Smooth muscle cell (in vitro differentiated cells): ENCODE measurements at regions not wholly inside any gene's neighbourhood (a gene's known extent, or its start where the extent isn't known, plus 50 kb on each side); places are given as distances from the start of the nearest gene placed in this dataset.

ENCODE experiments used
- DNase-seq: peaks from one replicate; lab custom pipeline; 2025; ENCODE audit not compliant: unreplicated experiment; lab: John Stamatoyannopoulos, UW
- H2AFZ ChIP-seq: fragments of 200-600 bp; sonication (generic); 2 replicates; pipeline ENCODE4 v1.6.0; 2016; ENCODE audit warnings: antibody characterized with exemption, low read depth, mild to moderate bottlenecking
- H3F3A ChIP-seq: fragments of 200-600 bp; sonication (generic); 2 replicates; pipeline ENCODE4 v1.6.0; 2017; ENCODE audit warnings: antibody characterized with exemption, low read depth
- H3K27ac ChIP-seq: fragments of 200-600 bp; sonication (generic); 2 replicates; pipeline ENCODE4 v1.5.1; 2016; ENCODE audit warnings: low read depth, mild to moderate bottlenecking
- H3K27me3 ChIP-seq: fragments of 200-600 bp; sonication (generic); 2 replicates; pipeline ENCODE4 v1.6.1; 2016; ENCODE audit warnings: low read depth, mild to moderate bottlenecking
- H3K36me3 ChIP-seq: fragments of 200-600 bp; sonication (generic); 2 replicates; pipeline ENCODE4 v1.5.1; 2016; ENCODE audit warnings: low read depth
- H3K4me1 ChIP-seq: fragments of 200-600 bp; sonication (generic); 2 replicates; pipeline ENCODE4 v1.5.1; 2016; ENCODE audit warnings: low read depth
- H3K4me2 ChIP-seq: fragments of 200-600 bp; sonication (generic); 2 replicates; pipeline ENCODE4 v1.6.0; 2016; ENCODE audit warnings: mild to moderate bottlenecking
- H3K4me3 ChIP-seq: fragments of 200-600 bp; sonication (generic); 2 replicates; pipeline ENCODE4 v1.5.1; 2016; ENCODE audit warnings: mild to moderate bottlenecking
- H3K79me2 ChIP-seq: fragments of 200-600 bp; sonication (generic); 2 replicates; pipeline ENCODE4 v1.6.0; 2016; ENCODE audit warnings: low read depth, mild to moderate bottlenecking
- H3K9ac ChIP-seq: fragments of 200-600 bp; sonication (generic); 2 replicates; pipeline ENCODE4 v1.6.0; 2016; ENCODE audit warnings: low read depth
- H3K9me3 ChIP-seq: fragments of 200-600 bp; sonication (generic); replicated peaks from 2 replicates; pipeline ENCODE4 v1.5.1; 2016; ENCODE audit warnings: low read depth
- H4K20me1 ChIP-seq: fragments of 200-600 bp; sonication (generic); 2 replicates; pipeline ENCODE4 v1.6.0; 2016; ENCODE audit warnings: low read depth
- WGBS: methylation state at CpG from one replicate; pipeline ENCODE4 v1.1.7; 2016; ENCODE audit warnings: low lambda C conversion rate; 5-methylcytosine and 5-hydroxymethylcytosine counted together
- TF ChIP-seq, protein P1 (sequence below): fragments of 200-600 bp; sonication (generic); IDR thresholded peaks from 2 replicates; pipeline ENCODE4 v1.5.1; 2017; ENCODE audit warnings: borderline replicate concordance, mild to moderate bottlenecking, antibody characterized with exemption; ENCODE audit not compliant: insufficient read depth, poor library complexity, severe bottlenecking

DNA sequence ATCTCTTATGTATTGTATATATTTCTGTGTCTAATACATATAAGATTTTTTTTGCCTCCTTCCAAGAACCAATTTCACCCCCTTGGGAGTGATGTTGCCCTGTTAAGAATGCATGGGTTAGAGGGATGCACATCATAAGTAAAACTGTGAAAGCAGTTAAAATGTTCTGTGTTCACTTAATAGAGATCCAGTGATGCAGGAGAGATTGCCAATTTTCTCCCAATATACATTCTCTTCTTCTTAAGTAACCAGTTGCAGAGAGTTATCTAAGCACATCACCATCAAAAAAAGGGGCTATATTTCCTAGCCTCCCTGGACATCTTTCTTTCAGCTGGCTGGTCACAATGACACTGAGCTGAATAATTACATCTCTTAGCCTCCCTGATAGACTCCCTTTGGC lies 307.0 kb downstream of the OSTF1 start:
- Histone ChIP-seq H3K4me2 (no peak overlapping the region), H3F3A (no peaks in the 10 kb centered on the region), H3K9ac (no peak overlapping the region), H3K36me3 (no peaks in the 10 kb centered on the region), H3K9me3 (no peaks in the 10 kb centered on the region), H3K27me3 (no peaks in the 10 kb centered on the region), H3K4me3 (no peak overlapping the region), H3K27ac (no peak overlapping the region), H3K79me2 (no peaks in the 10 kb centered on the region), H2AFZ (no peak overlapping the region), H4K20me1 (no peaks in the 10 kb centered on the region), H3K4me1 (no peaks in the 10 kb centered on the region)
- no peak for DNase-seq
- TF ChIP-seq, protein P1, sequence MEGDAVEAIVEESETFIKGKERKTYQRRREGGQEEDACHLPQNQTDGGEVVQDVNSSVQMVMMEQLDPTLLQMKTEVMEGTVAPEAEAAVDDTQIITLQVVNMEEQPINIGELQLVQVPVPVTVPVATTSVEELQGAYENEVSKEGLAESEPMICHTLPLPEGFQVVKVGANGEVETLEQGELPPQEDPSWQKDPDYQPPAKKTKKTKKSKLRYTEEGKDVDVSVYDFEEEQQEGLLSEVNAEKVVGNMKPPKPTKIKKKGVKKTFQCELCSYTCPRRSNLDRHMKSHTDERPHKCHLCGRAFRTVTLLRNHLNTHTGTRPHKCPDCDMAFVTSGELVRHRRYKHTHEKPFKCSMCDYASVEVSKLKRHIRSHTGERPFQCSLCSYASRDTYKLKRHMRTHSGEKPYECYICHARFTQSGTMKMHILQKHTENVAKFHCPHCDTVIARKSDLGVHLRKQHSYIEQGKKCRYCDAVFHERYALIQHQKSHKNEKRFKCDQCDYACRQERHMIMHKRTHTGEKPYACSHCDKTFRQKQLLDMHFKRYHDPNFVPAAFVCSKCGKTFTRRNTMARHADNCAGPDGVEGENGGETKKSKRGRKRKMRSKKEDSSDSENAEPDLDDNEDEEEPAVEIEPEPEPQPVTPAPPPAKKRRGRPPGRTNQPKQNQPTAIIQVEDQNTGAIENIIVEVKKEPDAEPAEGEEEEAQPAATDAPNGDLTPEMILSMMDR: no peak

DNA sequence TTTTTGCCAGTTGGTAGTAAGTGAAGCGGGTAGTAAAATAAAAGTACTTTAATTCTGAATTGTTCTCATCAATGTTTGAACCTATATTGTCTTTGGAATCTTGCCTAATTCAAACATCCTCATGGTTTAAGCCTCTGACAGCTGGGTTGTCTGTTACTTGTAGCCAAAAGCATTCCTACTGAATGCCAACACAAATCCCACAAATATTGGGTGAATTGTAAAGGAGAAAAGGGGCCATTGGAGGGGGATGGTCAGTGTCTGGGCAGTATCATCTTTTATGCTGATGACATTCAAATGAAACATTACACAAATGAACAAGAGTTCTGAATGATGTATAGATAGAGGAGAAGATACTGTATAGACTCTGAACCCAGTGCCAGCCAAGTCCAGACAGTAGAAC lies 309.5 kb downstream of the OSTF1 start:
- Histone ChIP-seq H3K4me1 (no peaks in the 10 kb centered on the region), H3K27ac (no peak overlapping the region), H3K4me3 (no peak overlapping the region), H4K20me1 (no peaks in the 10 kb centered on the region), H3K79me2 (no peaks in the 10 kb centered on the region), H2AFZ (no peak overlapping the region), H3K27me3 (no peaks in the 10 kb centered on the region), H3K4me2 (no peak overlapping the region), H3K36me3 (no peaks in the 10 kb centered on the region), H3K9ac (no peak overlapping the region), H3K9me3 (no peaks in the 10 kb centered on the region), H3F3A (no peaks in the 10 kb centered on the region)
- TF ChIP-seq, protein P1: no peak
- no peak for DNase-seq
- WGBS: 94% methylated on average over 1 of the region's 1 CpG

DNA sequence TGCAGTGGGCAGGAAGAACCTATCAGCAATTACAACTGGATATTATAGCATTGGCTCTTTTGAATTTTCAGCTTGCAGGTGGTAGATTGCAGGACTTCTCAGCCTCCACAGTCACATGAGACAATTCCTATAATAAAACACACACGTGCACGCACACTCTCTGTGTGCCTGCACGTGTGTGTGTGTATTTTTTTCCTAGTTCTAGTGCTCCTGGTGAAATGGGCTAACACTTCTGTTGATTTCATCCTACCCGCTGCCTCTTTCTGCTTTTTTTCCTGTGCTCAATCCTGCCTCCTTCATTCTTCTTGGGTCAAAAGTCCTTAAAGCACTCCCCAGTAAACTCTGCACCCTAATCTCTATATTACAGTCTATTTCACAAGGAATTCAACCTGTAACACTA lies 320.1 kb downstream of the OSTF1 start:
- H4K20me1 ChIP-seq: no peaks in the 10 kb centered on the region
- H3K4me3 ChIP-seq: no peak overlapping the region
- no peaks in the 10 kb centered on the region for H3K27me3 ChIP-seq
- no peaks in the 10 kb centered on the region for H3K4me1 ChIP-seq
- H3K79me2 ChIP-seq: no peaks in the 10 kb centered on the region
- H3K27ac ChIP-seq: no peak overlapping the region
- no peak for DNase-seq
- TF ChIP-seq, protein P1: no peak
- no peaks in the 10 kb centered on the region for H3F3A ChIP-seq
- H3K9ac ChIP-seq: no peak overlapping the region
- no peak overlapping the region for H2AFZ ChIP-seq
- 90% methylated on average over 4 of the region's 4 CpGs for WGBS
- H3K9me3 ChIP-seq: no peaks in the 10 kb centered on the region
- no peak overlapping the region for H3K4me2 ChIP-seq
- H3K36me3 ChIP-seq: no peaks in the 10 kb centered on the region

DNA sequence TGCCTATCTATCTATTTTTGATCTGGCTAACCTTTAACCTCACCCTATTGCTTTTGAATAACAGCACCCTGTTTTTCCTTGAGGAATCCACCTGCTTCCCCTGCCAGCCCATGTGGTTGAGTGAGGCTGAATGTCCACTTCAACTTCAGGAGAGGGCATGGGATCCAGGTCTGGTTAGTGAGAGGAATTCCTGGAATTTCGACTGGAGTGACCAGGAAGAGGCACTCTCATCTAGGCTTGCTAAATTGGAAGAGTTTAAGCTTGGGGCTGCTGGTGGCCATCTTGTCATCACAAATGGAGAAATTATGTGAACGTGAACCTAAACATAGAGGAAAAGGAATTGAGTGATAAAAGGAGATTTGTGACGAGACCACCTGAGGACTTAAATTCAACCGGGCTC lies 322.1 kb downstream of the OSTF1 start:
- no peak overlapping the region for H3K4me3 ChIP-seq
- H3K27ac ChIP-seq: no peak overlapping the region
- 90% methylated on average over 4 of the region's 4 CpGs for WGBS
- no peak overlapping the region for H2AFZ ChIP-seq
- TF ChIP-seq, protein P1: no peak
- no peak overlapping the region for H3K9ac ChIP-seq
- no peaks in the 10 kb centered on the region for H3K9me3 ChIP-seq
- DNase-seq: no peak
- no peaks in the 10 kb centered on the region for H3K36me3 ChIP-seq
- H3K4me1 ChIP-seq: no peaks in the 10 kb centered on the region
- H4K20me1 ChIP-seq: no peaks in the 10 kb centered on the region
- no peaks in the 10 kb centered on the region for H3F3A ChIP-seq
- H3K27me3 ChIP-seq: peaks cover 6% of the 10 kb centered on the region
- no peaks in the 10 kb centered on the region for H3K79me2 ChIP-seq
- H3K4me2 ChIP-seq: no peak overlapping the region
